Gastrocnemius medialis (tissue), 4 donors: ENCODE measurements at regions not wholly inside any gene's neighbourhood (a gene's known extent, or its start where the extent isn't known, plus 50 kb on each side); places are given as distances from the start of the nearest gene placed in this dataset.

Experiments used
- CTCF ChIP-seq, 5 experiments: fragments of 450-650 bp in 3 of 5; fragments of 200-600 bp in 2 of 5; sonication (generic) in 2 of 5; IDR thresholded peaks in 4 of 5; conservative IDR thresholded peaks in 1 of 5; 1 replicate in 4 of 5; 2 replicates in 1 of 5; pipeline ENCODE4 v1.5.1; 2016 to 2019; ENCODE audit warnings: antibody characterized with exemption in 5 of 5, mild to moderate bottlenecking in 3 of 5, moderate library complexity in 3 of 5
- POLR2A ChIP-seq, 2 donors: fragments of 450-650 bp; IDR thresholded peaks; one replicate each; pipeline ENCODE4 v1.6.1; 2017; ENCODE audit warnings: antibody characterized with exemption in 2 of 2, mild to moderate bottlenecking in 2 of 2, moderate library complexity in 2 of 2

- TF ChIP-seq POLR2A (IDR thresholded peaks at IDR 0.05) (no peak), CTCF (IDR thresholded peaks at IDR 0.05 in 4 of 5, conservative IDR thresholded peaks at IDR 0.05 in 1 of 5) (no peak)
Observed at GRCh38 chr20:55776176-55776575, 229.1 kb downstream of the CBLN4 start.
